ENCODE measurements at regions not wholly inside any gene's neighbourhood (a gene's known extent, or its start where the extent isn't known, plus 50 kb on each side); places are given as distances from the start of the nearest gene placed in this dataset.

DNA sequence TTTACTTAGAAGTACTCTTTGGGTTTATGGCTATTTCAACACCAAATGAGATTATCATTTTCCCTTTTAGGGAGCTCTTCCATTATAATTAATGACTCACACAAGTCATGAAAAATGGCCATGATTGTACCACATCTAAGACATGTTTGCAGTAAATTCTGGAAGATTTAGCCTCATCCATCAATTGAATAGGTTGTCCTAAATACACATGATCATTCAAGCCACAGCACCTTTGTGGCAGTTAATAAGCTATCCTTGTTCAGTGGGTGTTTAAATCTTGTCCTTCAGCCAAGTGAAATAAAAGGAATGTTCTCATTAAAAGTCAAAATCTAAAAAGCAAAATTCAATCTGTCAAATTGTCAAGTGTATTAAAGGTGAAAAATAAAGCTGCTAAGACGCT, 237.5 kb downstream of the ZPLD1 start:
- Histone ChIP-seq H3K9me3 (ENCODE audit: low read depth) (no peaks in the 10 kb centered on the region), H4K20me1 (ENCODE audit: insufficient read depth, poor library complexity, severe bottlenecking) (no peaks in the 10 kb centered on the region), H3K4me3 (no peak overlapping the region), H3K27ac (no peak overlapping the region), H3K9me2 (replicated peaks; ENCODE audit: insufficient read depth) (no peaks in the 10 kb centered on the region), H2AFZ (no peak overlapping the region), H3K4me1 (ENCODE audit: insufficient read depth) (peaks cover 14% of the 10 kb centered on the region), H3K4me2 (no peak overlapping the region), H3K27me3 (no peaks in the 10 kb centered on the region), H3K79me2 (no peaks in the 10 kb centered on the region), H3K36me3 (replicated peaks; ENCODE audit: insufficient read depth, low read depth) (no peaks in the 10 kb centered on the region)
- WGBS (ENCODE audit: low lambda C conversion rate, missing lambda C conversion rate), result 88% methylated on average over 1 of the region's 1 CpG
- no peak for DNase-seq (ENCODE audit: low spot score)
- TF ChIP-seq, protein P1, sequence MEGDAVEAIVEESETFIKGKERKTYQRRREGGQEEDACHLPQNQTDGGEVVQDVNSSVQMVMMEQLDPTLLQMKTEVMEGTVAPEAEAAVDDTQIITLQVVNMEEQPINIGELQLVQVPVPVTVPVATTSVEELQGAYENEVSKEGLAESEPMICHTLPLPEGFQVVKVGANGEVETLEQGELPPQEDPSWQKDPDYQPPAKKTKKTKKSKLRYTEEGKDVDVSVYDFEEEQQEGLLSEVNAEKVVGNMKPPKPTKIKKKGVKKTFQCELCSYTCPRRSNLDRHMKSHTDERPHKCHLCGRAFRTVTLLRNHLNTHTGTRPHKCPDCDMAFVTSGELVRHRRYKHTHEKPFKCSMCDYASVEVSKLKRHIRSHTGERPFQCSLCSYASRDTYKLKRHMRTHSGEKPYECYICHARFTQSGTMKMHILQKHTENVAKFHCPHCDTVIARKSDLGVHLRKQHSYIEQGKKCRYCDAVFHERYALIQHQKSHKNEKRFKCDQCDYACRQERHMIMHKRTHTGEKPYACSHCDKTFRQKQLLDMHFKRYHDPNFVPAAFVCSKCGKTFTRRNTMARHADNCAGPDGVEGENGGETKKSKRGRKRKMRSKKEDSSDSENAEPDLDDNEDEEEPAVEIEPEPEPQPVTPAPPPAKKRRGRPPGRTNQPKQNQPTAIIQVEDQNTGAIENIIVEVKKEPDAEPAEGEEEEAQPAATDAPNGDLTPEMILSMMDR (IDR thresholded peaks at IDR 0.05; ENCODE audit: poor library complexity), result no peak
- no peak for TF ChIP-seq EZH2 (IDR thresholded peaks at IDR 0.05; ENCODE audit: borderline replicate concordance)
- no peak for TF ChIP-seq EZH2phosphoT487 (IDR thresholded peaks at IDR 0.05; ENCODE audit: low read depth, severe bottlenecking, unreplicated experiment)

GRCh38 chr3:102673271-102674115, 238.7 kb downstream of the ZPLD1 start:
- TF ChIP-seq EZH2phosphoT487 (IDR thresholded peaks at IDR 0.05; ENCODE audit: low read depth, severe bottlenecking, unreplicated experiment), result no peak
- TF ChIP-seq, protein P1 (IDR thresholded peaks at IDR 0.05; ENCODE audit: poor library complexity), result peak; percentile 88
- Histone ChIP-seq H3K36me3 (replicated peaks; ENCODE audit: insufficient read depth, low read depth) (no peaks in the 10 kb centered on the region), H3K27me3 (no peaks in the 10 kb centered on the region), H3K79me2 (no peaks in the 10 kb centered on the region), H3K9me3 (ENCODE audit: low read depth) (no peaks in the 10 kb centered on the region), H3K9me2 (replicated peaks; ENCODE audit: insufficient read depth) (no peaks in the 10 kb centered on the region), H3K4me2 (peak overlapping the region; percentile 81), H3K4me1 (ENCODE audit: insufficient read depth) (peaks cover 14% of the 10 kb centered on the region), H4K20me1 (ENCODE audit: insufficient read depth, poor library complexity, severe bottlenecking) (no peaks in the 10 kb centered on the region), H3K4me3 (peak overlapping the region; percentile 39), H2AFZ (peak overlapping the region; percentile 50), H3K27ac (peak overlapping the region; percentile 37)
- DNase-seq (ENCODE audit: low spot score), result peak; percentile 84
- WGBS (ENCODE audit: low lambda C conversion rate, missing lambda C conversion rate), result 20% methylated on average over 16 of the region's 16 CpGs

DNA sequence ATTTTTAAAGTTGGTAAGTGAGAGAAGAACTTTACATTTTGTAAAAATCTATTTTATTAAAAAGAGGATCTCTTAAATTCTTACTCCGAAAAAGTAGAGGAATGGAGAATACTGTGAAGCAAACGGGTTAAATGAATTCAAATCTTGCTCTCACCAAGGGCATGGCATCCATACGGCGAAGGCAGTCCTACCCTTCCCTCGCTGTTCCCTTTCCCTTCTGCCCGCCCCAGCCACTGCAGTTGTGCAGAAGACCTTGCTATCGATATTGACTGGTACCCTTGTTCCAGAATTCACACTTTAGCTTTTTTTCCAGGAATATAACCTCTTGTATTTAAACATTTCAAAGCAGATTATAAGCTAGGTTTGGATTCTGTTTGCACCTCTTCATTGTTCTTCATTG, 239.5 kb downstream of the ZPLD1 start:
- no peak for DNase-seq (ENCODE audit: low spot score)
- no peaks in the 10 kb centered on the region for H4K20me1 ChIP-seq (ENCODE audit: insufficient read depth, poor library complexity, severe bottlenecking)
- H3K9me2 ChIP-seq (replicated peaks; ENCODE audit: insufficient read depth), result no peaks in the 10 kb centered on the region
- H3K4me1 ChIP-seq (ENCODE audit: insufficient read depth), result peaks cover 14% of the 10 kb centered on the region
- H3K36me3 ChIP-seq (replicated peaks; ENCODE audit: insufficient read depth, low read depth), result no peaks in the 10 kb centered on the region
- H3K79me2 ChIP-seq, result no peaks in the 10 kb centered on the region
- H3K27ac ChIP-seq, result no peak overlapping the region
- H3K4me3 ChIP-seq, result no peak overlapping the region
- H2AFZ ChIP-seq, result peak overlapping the region; percentile 50
- H3K9me3 ChIP-seq (ENCODE audit: low read depth), result no peaks in the 10 kb centered on the region
- no peak for TF ChIP-seq EZH2 (IDR thresholded peaks at IDR 0.05; ENCODE audit: borderline replicate concordance)
- no peak for TF ChIP-seq EZH2phosphoT487 (IDR thresholded peaks at IDR 0.05; ENCODE audit: low read depth, severe bottlenecking, unreplicated experiment)
- TF ChIP-seq, protein P1 (IDR thresholded peaks at IDR 0.05; ENCODE audit: poor library complexity), result no peak
- H3K4me2 ChIP-seq, result peak overlapping the region; percentile 81
- H3K27me3 ChIP-seq, result no peaks in the 10 kb centered on the region
- WGBS (ENCODE audit: low lambda C conversion rate, missing lambda C conversion rate), result 95% methylated on average over 7 of the region's 7 CpGs
